GM12878 (cell line): ENCODE measurements at regions not wholly inside any gene's neighbourhood (a gene's known extent, or its start where the extent isn't known, plus 50 kb on each side); places are given as distances from the start of the nearest gene placed in this dataset.

Experiments used
- ATAC-seq: fragments of 200-7000 bp; cut with Tn5 transposase; 3 replicates; pipeline ENCODE4 v1.9.1; 2020; ENCODE audit warnings: mild to moderate bottlenecking, moderate library complexity
- BruUV-seq: library from RNA; stranded (reverse); fragments of 400-500 nt; replicated peaks from 2 replicates; lab custom pipeline; 2021; lab: Mats Ljungman, UMichigan
- CTCF ChIA-PET: fragments of 300-600 bp; sonication (Branson Sonifier 250); formaldehyde crosslinking; extraction: SDS; loops from one replicate; lab custom pipeline; 2021; ENCODE audit warnings: inconsistent platforms; lab: Yijun Ruan, JAX
- POLR2A ChIA-PET: fragments of 350-600 bp; formaldehyde crosslinking; extraction: SDS; loops from one replicate; lab custom pipeline; 2021; ENCODE audit warnings: inconsistent platforms; lab: Charles Lee
- RAD21 ChIA-PET: fragments of 300-600 bp; sonication (Branson Sonifier 250); formaldehyde crosslinking; loops from one replicate; lab custom pipeline; 2023; ENCODE audit warnings: antibody characterized with exemption; ENCODE audit not compliant: unreplicated experiment; lab: Charles Lee
- SMC1A ChIA-PET: fragments of 300-600 bp; sonication (Branson Sonifier 250); formaldehyde crosslinking; loops from one replicate; lab custom pipeline; 2023; ENCODE audit not compliant: unreplicated experiment, uncharacterized antibody; lab: Charles Lee
- DNase-seq: peaks from one replicate; pipeline ENCODE4 v3.0.0-alpha.2; 2011; ENCODE audit warnings: low read depth, low spot score
- FAIRE-seq: peaks from 3 replicates; lab custom pipeline; 2011; peaks lifted over from hg19 to GRCh38; lab: Jason Lieb, UNC
- H2AFZ ChIP-seq: 2 replicates; pipeline ENCODE4 v1.6.0; 2011; ENCODE audit warnings: low read depth, low read length, control low read depth; ENCODE audit not compliant: control insufficient read depth
- H3K27ac ChIP-seq: 2 replicates; pipeline ENCODE4 v1.5.1; 2011; ENCODE audit warnings: control low read depth; ENCODE audit not compliant: control insufficient read depth, insufficient read depth
- H3K27me3 ChIP-seq, 2 experiments: replicated peaks in 1 of 2; 2 replicates each; pipeline versions ENCODE4 v1.6.0 to v1.6.1; 2011; ENCODE audit warnings: low read length in 1 of 2; ENCODE audit not compliant: control insufficient read depth in 2 of 2, insufficient read depth in 2 of 2
- H3K36me3 ChIP-seq, 2 experiments: 2 replicates each; pipeline ENCODE4 v1.5.1; 2011; ENCODE audit warnings: low read length in 1 of 2; ENCODE audit not compliant: control insufficient read depth in 2 of 2, insufficient read depth in 2 of 2
- H3K4me1 ChIP-seq: 2 replicates; pipeline ENCODE4 v1.6.1; 2011; ENCODE audit warnings: mild to moderate bottlenecking, low read length, moderate library complexity, mixed read lengths; ENCODE audit not compliant: control insufficient read depth, insufficient read depth
- H3K4me2 ChIP-seq: 2 replicates; pipeline ENCODE4 v1.6.0; 2011; ENCODE audit warnings: control low read depth; ENCODE audit not compliant: control insufficient read depth, insufficient read depth
- H3K4me3 ChIP-seq: fragments of 200-600 bp; sonication (generic); 2 replicates; pipeline ENCODE4 v1.5.1; 2016
- H3K79me2 ChIP-seq: 2 replicates; pipeline ENCODE4 v1.6.0; 2011; ENCODE audit warnings: low read length; ENCODE audit not compliant: control insufficient read depth, insufficient read depth
- H3K9ac ChIP-seq: 2 replicates; pipeline ENCODE4 v1.8.0; 2011; ENCODE audit warnings: low read length, control low read depth, mixed read lengths; ENCODE audit not compliant: control insufficient read depth, insufficient read depth
- H3K9me3 ChIP-seq: replicated peaks from 3 replicates; pipeline ENCODE4 v1.5.1; 2011; ENCODE audit warnings: mild to moderate bottlenecking, low read length; ENCODE audit not compliant: control insufficient read depth, insufficient read depth
- H4K20me1 ChIP-seq: 2 replicates; pipeline ENCODE4 v1.6.0; 2011; ENCODE audit not compliant: control insufficient read depth, insufficient read depth
- BCLAF1 ChIP-seq: fragments of 450-650 bp; IDR thresholded peaks from 2 replicates; pipeline ENCODE4 v1.6.1; 2017; ENCODE audit warnings: antibody characterized with exemption, mild to moderate bottlenecking, moderate library complexity
- CHD2 ChIP-seq: IDR thresholded peaks from 2 replicates; pipeline ENCODE4 v1.6.1; 2011; ENCODE audit warnings: low read depth, low read length, improper control_type of control experiment, borderline replicate concordance
- CHD4 ChIP-seq: fragments of 200-600 bp; sonication (generic); IDR thresholded peaks from 2 replicates; pipeline ENCODE4 v1.6.1; 2016; ENCODE audit warnings: mild to moderate bottlenecking
- E2F8 ChIP-seq: fragments of 450-650 bp; IDR thresholded peaks from 2 replicates; pipeline ENCODE4 v1.6.1; 2018; ENCODE audit warnings: mild to moderate bottlenecking, low read depth, moderate library complexity; ENCODE audit not compliant: partially characterized antibody
- ESRRA ChIP-seq: IDR thresholded peaks from 2 replicates; pipeline ENCODE4 v1.6.1; 2012; ENCODE audit warnings: mild to moderate bottlenecking, low read length, improper control_type of control experiment
- LARP7 ChIP-seq: fragments of 450-650 bp; IDR thresholded peaks from 2 replicates; pipeline ENCODE4 v1.6.1; 2017; ENCODE audit warnings: mild to moderate bottlenecking
- MEF2A ChIP-seq: IDR thresholded peaks from 2 replicates; pipeline ENCODE4 v1.6.1; 2011; ENCODE audit warnings: low read depth, mild to moderate bottlenecking, low read length, moderate library complexity; ENCODE audit not compliant: insufficient read depth
- MTA3 ChIP-seq: IDR thresholded peaks from 2 replicates; pipeline ENCODE4 v1.6.1; 2012; ENCODE audit warnings: low read length, inconsistent platforms, borderline replicate concordance
- NBN ChIP-seq: fragments of 450-650 bp; IDR thresholded peaks from 2 replicates; pipeline ENCODE4 v1.6.1; 2016
- PKNOX1 ChIP-seq: fragments of 450-650 bp; IDR thresholded peaks from 2 replicates; pipeline ENCODE4 v1.6.1; 2016; ENCODE audit warnings: mild to moderate bottlenecking
- SIX5 ChIP-seq: IDR thresholded peaks from 2 replicates; pipeline ENCODE4 v1.6.1; 2011; ENCODE audit warnings: mild to moderate bottlenecking, low read depth, low read length, moderate library complexity; ENCODE audit not compliant: severe bottlenecking
- SMC3 ChIP-seq: IDR thresholded peaks from 2 replicates; pipeline ENCODE4 v1.6.1; 2011; ENCODE audit warnings: low read length, improper control_type of control experiment, borderline replicate concordance
- SREBF2 ChIP-seq: IDR thresholded peaks from 2 replicates; pipeline ENCODE4 v1.6.1; 2012; ENCODE audit warnings: mild to moderate bottlenecking, low read length
- TAF1 ChIP-seq: IDR thresholded peaks from 2 replicates; pipeline ENCODE4 v1.6.1; 2011; ENCODE audit warnings: mild to moderate bottlenecking, low read depth, low read length, borderline replicate concordance
- TARDBP ChIP-seq: IDR thresholded peaks from 2 replicates; pipeline ENCODE4 v1.6.1; 2016; ENCODE audit warnings: borderline replicate concordance
- ZBTB33 ChIP-seq: fragments of 450-650 bp; IDR thresholded peaks from 2 replicates; pipeline ENCODE4 v1.6.1; 2017; ENCODE audit warnings: mild to moderate bottlenecking
- WGBS: methylation state at CpG from one replicate; pipeline ENCODE4 v1.1.6; 2016; ENCODE audit warnings: low lambda C conversion rate; ENCODE audit not compliant: insufficient replicate concordance, insufficient coverage; ENCODE audit errors: missing lambda C conversion rate; 5-methylcytosine and 5-hydroxymethylcytosine counted together
- in situ Hi-C: fragments of 300-500 bp; cut with MboI; formaldehyde crosslinking; loops from 9 replicates; pipeline ENCODE4 v1.14.3; 2018; ENCODE audit warnings: mixed read lengths
- intact Hi-C: fragments of 100-400 bp; cut with micrococcal nuclease; formaldehyde crosslinking; loops from one replicate; pipeline ENCODE4 v1.14.2; 2022; ENCODE audit not compliant: unreplicated experiment
- TF ChIP-seq, protein P1 (sequence below): IDR thresholded peaks from 2 replicates; pipeline ENCODE4 v1.6.1; 2012; ENCODE audit warnings: low read depth, low read length, improper control_type of control experiment

DNA sequence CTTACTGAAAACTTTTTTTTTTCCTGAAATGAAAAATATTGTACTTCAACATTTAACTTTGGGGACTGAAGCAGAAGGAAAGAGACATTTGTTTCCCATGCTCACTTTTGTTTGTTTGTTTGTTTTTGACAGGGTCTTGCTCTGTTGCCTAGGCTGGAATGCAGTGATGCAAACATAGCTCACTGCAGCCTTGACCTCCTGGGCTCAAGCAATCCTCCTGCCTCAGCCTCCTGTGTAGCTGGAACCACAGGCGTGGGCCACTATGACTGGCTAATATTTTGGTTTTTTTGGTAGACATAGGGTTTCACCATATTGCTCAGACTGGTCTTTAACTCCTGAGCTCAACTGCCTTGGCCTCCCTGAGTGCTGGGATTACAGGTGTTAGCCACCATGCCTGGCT, 70.9 kb upstream of the SPTBN1 start:
- Histone ChIP-seq H3K36me3 (no peaks in the 10 kb centered on the region), H3K27ac (no peak overlapping the region), H4K20me1 (no peaks in the 10 kb centered on the region), H3K27me3 (no peaks in the 10 kb centered on the region; a peak in 1 of 4 replicates), H3K4me1 (no peaks in the 10 kb centered on the region), H3K4me2 (no peak overlapping the region), H2AFZ (no peak overlapping the region), H3K79me2 (no peaks in the 10 kb centered on the region), H3K4me3 (no peak overlapping the region), H3K9me3 (no peaks in the 10 kb centered on the region), H3K9ac (no peak overlapping the region)
- BruUV-seq, result no TSS peak
- SMC1A ChIA-PET, result no interaction called here
- ATAC-seq, result no peak
- no peak for DNase-seq
- intact Hi-C loops (no loop called here), in situ Hi-C loops (no loop called here)
- 5% methylated on average over 1 of the region's 1 CpG for WGBS
- POLR2A ChIA-PET, result interaction anchor here (0.6 kb wide), 1 partner anchor 411 kb away, joined by 3 read pairs; no protein-coding TSS in a partner anchor
- no peak for FAIRE-seq
- CTCF ChIA-PET, result interaction anchor here (0.9 kb wide), 1 partner anchor 118 kb away, joined by 3 read pairs; no protein-coding TSS in a partner anchor
- RAD21 ChIA-PET, result no interaction called here
- TF ChIP-seq PKNOX1 (no peak), BCLAF1 (no peak), LARP7 (no peak), MTA3 (no peak), SMC3 (no peak), SIX5 (no peak), ESRRA (no peak), NBN (no peak), SREBF2 (no peak), ZBTB33 (no peak), TAF1 (no peak), MEF2A (no peak), CHD2 (no peak), E2F8 (no peak), TARDBP (no peak), CHD4 (no peak)
- TF ChIP-seq, protein P1, sequence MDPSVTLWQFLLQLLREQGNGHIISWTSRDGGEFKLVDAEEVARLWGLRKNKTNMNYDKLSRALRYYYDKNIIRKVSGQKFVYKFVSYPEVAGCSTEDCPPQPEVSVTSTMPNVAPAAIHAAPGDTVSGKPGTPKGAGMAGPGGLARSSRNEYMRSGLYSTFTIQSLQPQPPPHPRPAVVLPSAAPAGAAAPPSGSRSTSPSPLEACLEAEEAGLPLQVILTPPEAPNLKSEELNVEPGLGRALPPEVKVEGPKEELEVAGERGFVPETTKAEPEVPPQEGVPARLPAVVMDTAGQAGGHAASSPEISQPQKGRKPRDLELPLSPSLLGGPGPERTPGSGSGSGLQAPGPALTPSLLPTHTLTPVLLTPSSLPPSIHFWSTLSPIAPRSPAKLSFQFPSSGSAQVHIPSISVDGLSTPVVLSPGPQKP, result no peak
